ENCODE measurements at regions not wholly inside any gene's neighbourhood (a gene's known extent, or its start where the extent isn't known, plus 50 kb on each side); places are given as distances from the start of the nearest gene placed in this dataset.
"Not testable (repeated sequence)": the region's sequence is repeated elsewhere in the genome, so short reads cannot be mapped to it uniquely, and the experiment has no call there.

DNA sequence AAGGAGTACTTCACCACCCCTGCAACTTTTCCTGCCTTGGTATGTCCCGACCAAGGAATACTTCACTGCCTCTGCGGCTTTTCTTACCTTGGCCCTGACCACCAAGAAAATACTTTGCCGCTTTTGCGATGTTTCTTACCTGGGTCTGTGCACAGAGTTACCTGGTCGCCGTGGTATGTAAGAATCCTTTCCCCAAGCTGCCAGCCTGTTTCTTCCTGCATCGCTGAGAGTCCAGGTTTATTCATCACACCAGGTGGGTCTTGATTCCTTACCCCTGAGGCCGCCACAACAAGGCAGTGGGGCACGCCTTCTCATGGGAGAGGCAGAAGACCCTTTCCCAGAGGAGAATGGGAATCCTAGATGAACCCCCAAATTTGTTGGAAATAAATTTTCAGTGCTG, 511.3 kb downstream of the EDEM1 start:
- DNase-seq (ENCODE audit: low read depth) = no peak
- H3K4me3 ChIP-seq (replicated peaks; ENCODE audit: low read depth, low read length) = no peak overlapping the region
- TF ChIP-seq, protein P1, sequence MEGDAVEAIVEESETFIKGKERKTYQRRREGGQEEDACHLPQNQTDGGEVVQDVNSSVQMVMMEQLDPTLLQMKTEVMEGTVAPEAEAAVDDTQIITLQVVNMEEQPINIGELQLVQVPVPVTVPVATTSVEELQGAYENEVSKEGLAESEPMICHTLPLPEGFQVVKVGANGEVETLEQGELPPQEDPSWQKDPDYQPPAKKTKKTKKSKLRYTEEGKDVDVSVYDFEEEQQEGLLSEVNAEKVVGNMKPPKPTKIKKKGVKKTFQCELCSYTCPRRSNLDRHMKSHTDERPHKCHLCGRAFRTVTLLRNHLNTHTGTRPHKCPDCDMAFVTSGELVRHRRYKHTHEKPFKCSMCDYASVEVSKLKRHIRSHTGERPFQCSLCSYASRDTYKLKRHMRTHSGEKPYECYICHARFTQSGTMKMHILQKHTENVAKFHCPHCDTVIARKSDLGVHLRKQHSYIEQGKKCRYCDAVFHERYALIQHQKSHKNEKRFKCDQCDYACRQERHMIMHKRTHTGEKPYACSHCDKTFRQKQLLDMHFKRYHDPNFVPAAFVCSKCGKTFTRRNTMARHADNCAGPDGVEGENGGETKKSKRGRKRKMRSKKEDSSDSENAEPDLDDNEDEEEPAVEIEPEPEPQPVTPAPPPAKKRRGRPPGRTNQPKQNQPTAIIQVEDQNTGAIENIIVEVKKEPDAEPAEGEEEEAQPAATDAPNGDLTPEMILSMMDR (IDR thresholded peaks at IDR 0.05; ENCODE audit: low read length, missing control alignments) = no peak

DNA sequence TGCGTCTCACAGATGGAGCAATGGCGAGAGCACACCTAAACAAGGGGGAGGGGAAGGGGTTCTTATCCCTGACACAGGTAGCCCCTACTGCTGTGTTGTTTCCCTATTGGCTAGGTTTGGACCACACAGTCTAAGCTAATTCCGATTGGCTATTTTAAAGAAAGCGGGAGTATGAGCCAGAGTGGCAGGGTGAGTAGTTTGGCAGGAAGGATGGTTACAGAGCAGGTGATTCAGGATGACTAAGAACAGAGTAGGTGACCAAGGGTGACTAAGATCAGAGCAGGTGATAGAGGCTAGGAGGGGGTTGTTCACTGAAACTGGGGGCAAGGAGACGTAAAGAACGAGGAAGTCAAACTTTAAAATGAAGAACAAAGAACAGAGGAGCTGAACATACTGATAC, 511.8 kb downstream of the EDEM1 start:
- no peak for DNase-seq (ENCODE audit: low read depth)
- H3K4me3 ChIP-seq (replicated peaks; ENCODE audit: low read depth, low read length) = no peak overlapping the region
- TF ChIP-seq, protein P1 (IDR thresholded peaks at IDR 0.05; ENCODE audit: low read length, missing control alignments) = no peak

GRCh38 chr3:5699811-5700210, 512.3 kb downstream of the EDEM1 start:
- TF ChIP-seq, protein P1 (IDR thresholded peaks at IDR 0.05; ENCODE audit: low read length, missing control alignments) = no peak
- DNase-seq (ENCODE audit: low read depth) = no peak
- H3K4me3 ChIP-seq (replicated peaks; ENCODE audit: low read depth, low read length) = no peak overlapping the region

DNA sequence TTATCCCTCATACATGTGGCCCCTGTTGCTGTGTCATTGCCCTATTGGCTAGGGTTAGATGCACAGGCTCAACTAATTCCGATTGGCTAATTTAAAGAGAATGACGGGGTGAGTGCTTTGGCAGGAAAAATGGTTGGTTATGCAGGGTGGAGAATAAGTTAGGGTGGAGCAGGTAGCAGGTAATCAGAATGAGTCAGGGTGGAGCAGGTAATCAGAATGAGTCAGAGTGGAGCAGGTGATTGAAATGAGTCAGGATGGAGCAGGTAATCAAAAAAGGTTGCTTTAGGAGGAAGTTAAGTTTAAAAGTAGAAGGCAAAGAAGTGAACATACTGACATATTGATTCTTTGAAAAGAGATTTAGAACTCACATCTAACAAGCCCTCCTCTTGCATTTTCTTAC, 513.5 kb downstream of the EDEM1 start:
- not testable (repeated sequence) for H3K4me3 ChIP-seq (replicated peaks; ENCODE audit: low read depth, low read length); DNase-seq (ENCODE audit: low read depth)

DNA sequence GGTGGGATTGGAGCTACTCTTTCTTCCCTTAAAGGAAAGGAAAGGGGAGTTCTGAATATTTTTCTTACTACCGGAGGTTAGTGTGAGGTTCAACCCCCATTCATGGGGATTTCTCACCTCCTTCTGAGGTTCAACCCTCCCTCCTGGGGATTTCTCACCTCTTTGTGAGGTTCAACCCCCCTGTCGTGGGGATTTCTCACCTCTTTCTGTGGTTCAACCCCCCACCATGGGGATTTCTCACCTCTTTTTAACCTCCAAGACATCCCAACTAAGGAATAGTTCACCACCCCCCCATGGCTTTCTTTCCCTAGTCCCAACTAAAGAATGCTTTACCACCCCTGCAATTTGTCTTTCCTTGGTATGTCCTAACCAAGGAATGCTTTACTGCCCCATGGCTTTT, 520.3 kb downstream of the EDEM1 start:
- TF ChIP-seq, protein P1 (IDR thresholded peaks at IDR 0.05; ENCODE audit: low read length, missing control alignments) = no peak
- DNase-seq (ENCODE audit: low read depth) = no peak

DNA sequence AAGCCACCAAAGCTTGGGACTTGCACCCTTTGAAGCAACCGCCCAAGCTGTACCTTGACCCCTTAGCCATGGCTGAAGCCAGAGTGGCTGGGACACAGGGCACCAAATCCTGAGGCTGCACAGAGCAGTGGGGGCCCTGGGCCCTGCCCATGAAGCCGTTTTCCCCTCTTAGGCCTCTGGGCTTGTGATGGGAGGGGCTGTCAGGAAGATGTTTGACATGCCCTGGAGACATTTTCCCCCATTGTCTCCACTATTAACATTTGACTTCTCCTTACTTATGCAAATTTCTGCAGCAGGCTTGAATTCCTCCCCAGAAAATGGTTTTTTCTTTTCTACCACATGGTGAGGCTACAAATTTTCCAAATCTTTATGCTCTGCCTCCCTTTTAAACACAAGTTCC, 522.2 kb downstream of the EDEM1 start:
- TF ChIP-seq, protein P1 (IDR thresholded peaks at IDR 0.05; ENCODE audit: low read length, missing control alignments) = no peak
- DNase-seq (ENCODE audit: low read depth) = no peak
- no peak overlapping the region for H3K4me3 ChIP-seq (replicated peaks; ENCODE audit: low read depth, low read length)

More for the DNA sequence above, 520.3 kb downstream of the EDEM1 start:
- H3K4me3 ChIP-seq (replicated peaks; ENCODE audit: low read depth, low read length) = no peak overlapping the region

GRCh38 chr3:5710718-5711117, 523.2 kb downstream of the EDEM1 start:
- TF ChIP-seq, protein P1 (IDR thresholded peaks at IDR 0.05; ENCODE audit: low read length, missing control alignments) = no peak
- H3K4me3 ChIP-seq (replicated peaks; ENCODE audit: low read depth, low read length) = no peak overlapping the region
- no peak for DNase-seq (ENCODE audit: low read depth)

- no peak overlapping the region for H3K4me3 ChIP-seq (replicated peaks; ENCODE audit: low read depth, low read length)
- no peak for DNase-seq (ENCODE audit: low read depth)
- TF ChIP-seq, protein P1 (IDR thresholded peaks at IDR 0.05; ENCODE audit: low read length, missing control alignments) = no peak
Observed at GRCh38 chr3:5717254-5717653, 529.7 kb downstream of the EDEM1 start.

GRCh38 chr3:5719668-5720067, 532.2 kb downstream of the EDEM1 start:
- not testable (repeated sequence) for DNase-seq (ENCODE audit: low read depth); H3K4me3 ChIP-seq (replicated peaks; ENCODE audit: low read depth, low read length)
